SK-N-SH (cell line): ENCODE measurements at regions not wholly inside any gene's neighbourhood (a gene's known extent, or its start where the extent isn't known, plus 50 kb on each side); places are given as distances from the start of the nearest gene placed in this dataset.

Experiments
- CTCF ChIA-PET: fragments of 300-600, 350-600 bp; formaldehyde crosslinking; extraction: SDS; loops from one replicate; lab custom pipeline; 2021; lab: Yijun Ruan, JAX
- POLR2A ChIA-PET: fragments of 350-600 bp; sonication (Branson Sonifier 250); formaldehyde crosslinking; extraction: SDS; loops from one replicate; lab custom pipeline; 2020; ENCODE audit warnings: antibody characterized with exemption, inconsistent platforms; lab: Yijun Ruan, JAX
- DNase-seq: peaks from one replicate; pipeline ENCODE4 v3.0.0; 2012
- H2AFZ ChIP-seq: fragments of 200-600 bp; sonication (generic); 2 replicates; pipeline ENCODE4 v1.8.1; 2016; ENCODE audit warnings: antibody characterized with exemption, mild to moderate bottlenecking, low read depth
- H3F3A ChIP-seq: fragments of 200-600 bp; sonication (generic); replicated peaks from 2 replicates; pipeline ENCODE3; 2016; ENCODE audit warnings: antibody characterized with exemption, mild to moderate bottlenecking; ENCODE audit not compliant: insufficient read depth
- H3K27ac ChIP-seq, 2 experiments: fragments of 200-500 bp in 1 of 2; fragments of 200-600 bp in 1 of 2; sonication (Bioruptor generic) in 1 of 2; sonication (generic), shearing (Covaris generic) in 1 of 2; 2 replicates each; pipeline versions ENCODE4 v1.5.1 to v1.6.1; 2014 to 2016; ENCODE audit warnings: low read depth in 2 of 2, inconsistent platforms in 1 of 2, low read length in 1 of 2, mild to moderate bottlenecking in 1 of 2, mixed read lengths in 1 of 2
- H3K27me3 ChIP-seq: fragments of 200-600 bp; sonication (generic), shearing (Covaris generic); 2 replicates; pipeline ENCODE4 v1.6.1; 2016; ENCODE audit warnings: mixed run types; ENCODE audit not compliant: insufficient read depth
- H3K36me3 ChIP-seq, 2 experiments: fragments of 200-500 bp in 1 of 2; fragments of 200-600 bp in 1 of 2; sonication (Bioruptor generic) in 1 of 2; sonication (generic) in 1 of 2; replicated peaks in 1 of 2; 2 replicates each; pipeline versions ENCODE3 to v1.5.1; 2014 to 2016; ENCODE audit warnings: low read length in 1 of 2, mild to moderate bottlenecking in 1 of 2; ENCODE audit not compliant: insufficient read depth in 2 of 2, control insufficient read depth in 1 of 2
- H3K4me1 ChIP-seq, 2 experiments: fragments of 200-500 bp in 1 of 2; fragments of 200-600 bp in 1 of 2; sonication (Bioruptor generic) in 1 of 2; sonication (generic), shearing (Covaris generic) in 1 of 2; 2 replicates each; pipeline versions ENCODE4 v1.5.1 to v1.6.1; 2014 to 2016; ENCODE audit warnings: low read depth in 1 of 2, low read length in 1 of 2, mixed run types in 1 of 2; ENCODE audit not compliant: insufficient read depth in 2 of 2, control insufficient read depth in 1 of 2
- H3K4me2 ChIP-seq: fragments of 200-600 bp; sonication (generic), shearing (Covaris generic); 2 replicates; pipeline ENCODE4 v1.6.1; 2017; ENCODE audit warnings: mixed run types
- H3K4me3 ChIP-seq, 2 experiments: fragments of 200-500 bp in 1 of 2; fragments of 200-600 bp in 1 of 2; sonication (Bioruptor generic) in 1 of 2; sonication (generic), shearing (Covaris generic) in 1 of 2; 2 replicates each; pipeline versions ENCODE4 v1.5.1 to v1.8.1; 2014 to 2016; ENCODE audit warnings: low read depth in 2 of 2, inconsistent platforms in 1 of 2, low read length in 1 of 2, mild to moderate bottlenecking in 1 of 2, mixed read lengths in 1 of 2, moderate library complexity in 1 of 2
- H3K79me2 ChIP-seq: fragments of 200-600 bp; sonication (generic); 2 replicates; pipeline ENCODE4 v1.8.1; 2017; ENCODE audit warnings: mild to moderate bottlenecking; ENCODE audit not compliant: insufficient read depth
- H3K9ac ChIP-seq: fragments of 200-600 bp; sonication (generic); 2 replicates; pipeline ENCODE4 v1.6.1; 2017; ENCODE audit warnings: mixed run types
- H3K9me2 ChIP-seq: fragments of 200-600 bp; sonication (generic); 2 replicates; pipeline ENCODE4 v1.6.1; 2017; ENCODE audit warnings: mixed run types
- H3K9me3 ChIP-seq: fragments of 200-600 bp; sonication (generic); 2 replicates; pipeline ENCODE4 v1.6.1; 2017; ENCODE audit warnings: mixed run types, mild to moderate bottlenecking, moderate library complexity
- H4K20me1 ChIP-seq: fragments of 200-600 bp; sonication (generic); 2 replicates; pipeline ENCODE4 v1.6.1; 2017; ENCODE audit warnings: mild to moderate bottlenecking, mixed run types; ENCODE audit not compliant: insufficient read depth
- ELF1 ChIP-seq: IDR thresholded peaks from 2 replicates; pipeline ENCODE4 v1.4.0; 2012
- EZH2phosphoT487 ChIP-seq: fragments of 200-600 bp; sonication (generic); IDR thresholded peaks from 2 replicates; pipeline ENCODE4 v1.6.1; 2017; ENCODE audit warnings: low read depth, mixed run types, mild to moderate bottlenecking, antibody characterized with exemption, moderate library complexity, borderline replicate concordance
- FOXM1 ChIP-seq: IDR thresholded peaks from 2 replicates; pipeline ENCODE4 v1.4.0; 2012; ENCODE audit warnings: low read depth, mild to moderate bottlenecking
- IRF3 ChIP-seq: fragments of 150-350 bp; IDR thresholded peaks from 2 replicates; pipeline ENCODE4 v1.6.1; 2016; ENCODE audit warnings: mild to moderate bottlenecking, low read depth, low read length
- MEF2A ChIP-seq: IDR thresholded peaks from 2 replicates; pipeline ENCODE4 v1.4.0; 2012; ENCODE audit warnings: low read depth, borderline replicate concordance
- MXI1 ChIP-seq: IDR thresholded peaks from 2 replicates; pipeline ENCODE4 v1.6.1; 2012; ENCODE audit warnings: mild to moderate bottlenecking, low read depth, low read length, improper control_type of control experiment
- NFIC ChIP-seq: IDR thresholded peaks from 2 replicates; pipeline ENCODE4 v1.4.0; 2012; ENCODE audit warnings: borderline replicate concordance
- PBX3 ChIP-seq: IDR thresholded peaks from 2 replicates; pipeline ENCODE4; 2012
- POLR2AphosphoS5 ChIP-seq: IDR thresholded peaks from 2 replicates; pipeline ENCODE4 v1.6.1; 2012; ENCODE audit warnings: low read depth, low read length
- USF2 ChIP-seq: fragments of 150-350 bp; IDR thresholded peaks from 2 replicates; pipeline ENCODE4 v1.6.1; 2017; ENCODE audit warnings: antibody characterized with exemption, low read length, low read depth, borderline replicate concordance
- WGBS: methylation state at CpG from one replicate; pipeline ENCODE4 v1.1.6; 2017; ENCODE audit warnings: low lambda C conversion rate; 5-methylcytosine and 5-hydroxymethylcytosine counted together

GRCh38 chr13:104757712-104758111 is 1691.5 kb upstream of the SLC10A2 start:
- ChIA-PET POLR2A (no interaction called here), CTCF (interaction anchor here (0.7 to 0.9 kb wide), 2 partner anchors 34 to 869 kb away, joined by 3 read pairs; no protein-coding TSS in a partner anchor)
- no peaks in the 10 kb centered on the region for H3K9me2 ChIP-seq

GRCh38 chr13:104750377-104750776 is 1684.2 kb upstream of the SLC10A2 start:
- DNase-seq, result no peak
- WGBS, result 78% methylated on average over 2 of the region's 2 CpGs
- CTCF ChIA-PET, result interaction anchor here (1.0 to 1.1 kb wide), 2 partner anchors 23 to 51 kb away, joined by 3 read pairs; no protein-coding TSS in a partner anchor

More at GRCh38 chr13:104757712-104758111, 1691.5 kb upstream of the SLC10A2 start:
- no peak for TF ChIP-seq ELF1
- H3K4me1 ChIP-seq, result no peaks in the 10 kb centered on the region; a peak in 1 of 4 replicates
- no peak overlapping the region for H3K4me2 ChIP-seq
- no peak overlapping the region for H3K9ac ChIP-seq
- no peak overlapping the region for H2AFZ ChIP-seq
- WGBS, result 44% methylated on average over 3 of the region's 3 CpGs
- no peak for DNase-seq
- no peak overlapping the region for H3K27ac ChIP-seq
- no peaks in the 10 kb centered on the region for H3K9me3 ChIP-seq
- H4K20me1 ChIP-seq, result no peaks in the 10 kb centered on the region
- H3K36me3 ChIP-seq, result no peaks in the 10 kb centered on the region
- no peaks in the 10 kb centered on the region for H3F3A ChIP-seq
- no peaks in the 10 kb centered on the region for H3K27me3 ChIP-seq
- H3K79me2 ChIP-seq, result no peaks in the 10 kb centered on the region
- H3K4me3 ChIP-seq, result no peak overlapping the region

GRCh38 chr13:104740641-104741222 is 1674.5 kb upstream of the SLC10A2 start:
- TF ChIP-seq NFIC, result no peak
- no peak for TF ChIP-seq EZH2phosphoT487
- TF ChIP-seq MEF2A, result no peak
- TF ChIP-seq USF2, result no peak
- no peak for TF ChIP-seq POLR2AphosphoS5
- TF ChIP-seq FOXM1, result no peak
- TF ChIP-seq IRF3, result no peak
- H3K4me2 ChIP-seq, result no peak overlapping the region
- H3K36me3 ChIP-seq, result no peaks in the 10 kb centered on the region
- H3K79me2 ChIP-seq, result no peaks in the 10 kb centered on the region
- no peaks in the 10 kb centered on the region for H3K9me3 ChIP-seq
- H3K9ac ChIP-seq, result no peak overlapping the region
- POLR2A ChIA-PET, result no interaction called here
- H3K27me3 ChIP-seq, result no peaks in the 10 kb centered on the region
- H2AFZ ChIP-seq, result no peak overlapping the region
- no peaks in the 10 kb centered on the region for H3F3A ChIP-seq
- WGBS, result 57% methylated on average over 7 of the region's 7 CpGs
- no peak for DNase-seq
- no peaks in the 10 kb centered on the region; a peak in 2 of 4 replicates for H3K4me1 ChIP-seq
- no peaks in the 10 kb centered on the region for H3K9me2 ChIP-seq
- CTCF ChIA-PET, result no interaction called here
- H4K20me1 ChIP-seq, result no peaks in the 10 kb centered on the region
- no peak overlapping the region for H3K4me3 ChIP-seq
- no peak overlapping the region for H3K27ac ChIP-seq

More at GRCh38 chr13:104750377-104750776, 1684.2 kb upstream of the SLC10A2 start:
- H3K79me2 ChIP-seq, result no peaks in the 10 kb centered on the region
- no peaks in the 10 kb centered on the region for H4K20me1 ChIP-seq
- no peaks in the 10 kb centered on the region for H3F3A ChIP-seq
- no peak overlapping the region for H3K9ac ChIP-seq
- no peak overlapping the region for H2AFZ ChIP-seq
- TF ChIP-seq EZH2phosphoT487 (no peak), IRF3 (no peak), MXI1 (no peak), PBX3 (no peak), POLR2AphosphoS5 (no peak)
- TF ChIP-seq, all 33 proteins: peak for 0
- Histone ChIP-seq H3K4me2 (no peak overlapping the region), H3K36me3 (no peaks in the 10 kb centered on the region), H3K27ac (no peak overlapping the region), H3K9me2 (no peaks in the 10 kb centered on the region), H3K27me3 (no peaks in the 10 kb centered on the region), H3K4me1 (no peaks in the 10 kb centered on the region; a peak in 1 of 4 replicates), H3K9me3 (no peaks in the 10 kb centered on the region), H3K4me3 (no peak overlapping the region)
- POLR2A ChIA-PET, result no interaction called here
